Endothelial cell (in vitro differentiated cells): ENCODE measurements at regions not wholly inside any gene's neighbourhood (a gene's known extent, or its start where the extent isn't known, plus 50 kb on each side); places are given as distances from the start of the nearest gene placed in this dataset.

Source experiments
- DNase-seq: peaks from one replicate; pipeline ENCODE4 v3.0.0; 2021; ENCODE audit warnings: low spot score
- H3K27ac Mint-ChIP-seq: one replicate; pipeline ENCODE4 v1.8.0; 2021; ENCODE audit warnings: mixed read lengths, inconsistent platforms; ENCODE audit not compliant: unreplicated experiment
- H3K27me3 Mint-ChIP-seq: one replicate; pipeline ENCODE4 v1.8.0; 2021; ENCODE audit warnings: mild to moderate bottlenecking, moderate library complexity, mixed read lengths, inconsistent platforms; ENCODE audit not compliant: unreplicated experiment
- H3K36me3 Mint-ChIP-seq: one replicate; pipeline ENCODE4 v1.8.0; 2021; ENCODE audit warnings: mild to moderate bottlenecking, low read depth, mixed read lengths, inconsistent platforms; ENCODE audit not compliant: unreplicated experiment
- H3K4me1 Mint-ChIP-seq: one replicate; pipeline ENCODE4 v1.8.0; 2021; ENCODE audit warnings: mild to moderate bottlenecking, mixed read lengths, inconsistent platforms; ENCODE audit not compliant: unreplicated experiment
- H3K4me3 Mint-ChIP-seq: one replicate; pipeline ENCODE4 v1.8.0; 2021; ENCODE audit warnings: mild to moderate bottlenecking, mixed read lengths, inconsistent platforms; ENCODE audit not compliant: unreplicated experiment
- H3K9me3 Mint-ChIP-seq: one replicate; pipeline ENCODE4 v1.8.0; 2021; ENCODE audit warnings: mixed read lengths, inconsistent platforms; ENCODE audit not compliant: unreplicated experiment
- TF ChIP-seq, protein P1 (sequence below): fragments of 200-600 bp; sonication (generic); IDR thresholded peaks from one replicate; pipeline ENCODE4 v1.5.0; 2021; ENCODE audit warnings: antibody characterized with exemption; ENCODE audit not compliant: unreplicated experiment

DNA sequence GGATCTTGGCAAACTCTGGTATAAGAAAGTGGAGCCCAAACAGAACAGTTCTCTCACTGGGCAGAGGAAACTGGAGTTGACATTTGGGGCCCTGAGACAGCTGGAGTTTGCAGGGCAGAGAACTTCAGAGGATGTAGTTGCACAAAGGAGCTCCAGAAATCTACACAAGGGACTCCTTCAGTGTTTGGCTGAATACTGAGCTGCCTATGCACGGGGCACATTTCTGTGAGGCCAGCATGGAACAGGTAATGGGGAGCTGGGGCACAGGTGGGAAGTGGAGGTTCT is 169.3 kb downstream of the ANKRD60 start:
- Mint-ChIP-seq H3K4me3 (no peak overlapping the region), H3K4me1 (peaks cover 29% of the 10 kb centered on the region), H3K36me3 (peaks cover 3% of the 10 kb centered on the region), H3K9me3 (no peaks in the 10 kb centered on the region), H3K27me3 (peaks cover 5% of the 10 kb centered on the region), H3K27ac (no peak overlapping the region)
- TF ChIP-seq, protein P1, sequence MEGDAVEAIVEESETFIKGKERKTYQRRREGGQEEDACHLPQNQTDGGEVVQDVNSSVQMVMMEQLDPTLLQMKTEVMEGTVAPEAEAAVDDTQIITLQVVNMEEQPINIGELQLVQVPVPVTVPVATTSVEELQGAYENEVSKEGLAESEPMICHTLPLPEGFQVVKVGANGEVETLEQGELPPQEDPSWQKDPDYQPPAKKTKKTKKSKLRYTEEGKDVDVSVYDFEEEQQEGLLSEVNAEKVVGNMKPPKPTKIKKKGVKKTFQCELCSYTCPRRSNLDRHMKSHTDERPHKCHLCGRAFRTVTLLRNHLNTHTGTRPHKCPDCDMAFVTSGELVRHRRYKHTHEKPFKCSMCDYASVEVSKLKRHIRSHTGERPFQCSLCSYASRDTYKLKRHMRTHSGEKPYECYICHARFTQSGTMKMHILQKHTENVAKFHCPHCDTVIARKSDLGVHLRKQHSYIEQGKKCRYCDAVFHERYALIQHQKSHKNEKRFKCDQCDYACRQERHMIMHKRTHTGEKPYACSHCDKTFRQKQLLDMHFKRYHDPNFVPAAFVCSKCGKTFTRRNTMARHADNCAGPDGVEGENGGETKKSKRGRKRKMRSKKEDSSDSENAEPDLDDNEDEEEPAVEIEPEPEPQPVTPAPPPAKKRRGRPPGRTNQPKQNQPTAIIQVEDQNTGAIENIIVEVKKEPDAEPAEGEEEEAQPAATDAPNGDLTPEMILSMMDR = no peak
- DNase-seq = no peak

DNA sequence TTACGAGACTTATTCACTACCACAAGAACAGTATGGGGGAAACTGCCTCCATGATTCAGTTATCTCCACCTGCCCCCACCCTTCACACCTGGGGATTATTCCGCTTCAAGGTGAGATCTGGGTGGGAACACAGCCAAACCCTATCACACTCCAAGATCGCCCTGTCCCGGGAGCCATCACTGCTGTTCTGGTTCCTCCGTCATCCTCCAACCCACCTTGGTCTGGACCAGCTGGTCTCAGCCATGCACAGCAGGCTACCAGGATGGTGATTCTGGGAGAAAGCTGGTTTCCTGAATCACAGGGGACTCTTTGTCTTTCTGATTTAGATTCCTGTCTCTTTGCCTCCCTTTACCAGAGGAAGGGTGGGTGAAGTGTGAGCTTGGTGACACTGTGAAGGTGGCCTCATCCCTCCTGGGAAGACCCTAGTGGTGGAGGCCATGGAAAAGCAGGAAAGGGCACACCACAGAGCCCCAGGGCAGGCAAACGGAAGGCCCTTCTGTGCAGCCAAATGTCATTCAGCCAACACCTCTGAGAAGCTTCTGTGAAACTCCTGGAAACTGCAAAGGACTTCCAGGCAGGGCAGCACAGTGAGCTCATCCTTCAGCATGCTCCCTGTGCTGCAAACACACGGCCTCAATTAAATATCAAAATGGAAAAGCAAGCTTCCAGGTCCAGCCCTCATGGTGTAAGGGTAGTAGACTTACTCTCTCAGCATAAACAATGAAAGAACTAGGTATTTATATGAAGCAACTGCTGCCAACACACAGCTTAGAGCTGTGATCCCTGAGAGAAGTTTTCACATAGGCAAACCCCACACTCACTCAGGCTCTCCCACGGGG is 169.8 kb downstream of the ANKRD60 start:
- TF ChIP-seq, protein P1 = no peak
- peaks cover 5% of the 10 kb centered on the region for H3K27me3 Mint-ChIP-seq
- H3K4me1 Mint-ChIP-seq = peaks cover 34% of the 10 kb centered on the region
- H3K27ac Mint-ChIP-seq = no peak overlapping the region
- DNase-seq = no peak
- no peaks in the 10 kb centered on the region for H3K9me3 Mint-ChIP-seq
- peaks cover 3% of the 10 kb centered on the region for H3K36me3 Mint-ChIP-seq
- no peak overlapping the region for H3K4me3 Mint-ChIP-seq

DNA sequence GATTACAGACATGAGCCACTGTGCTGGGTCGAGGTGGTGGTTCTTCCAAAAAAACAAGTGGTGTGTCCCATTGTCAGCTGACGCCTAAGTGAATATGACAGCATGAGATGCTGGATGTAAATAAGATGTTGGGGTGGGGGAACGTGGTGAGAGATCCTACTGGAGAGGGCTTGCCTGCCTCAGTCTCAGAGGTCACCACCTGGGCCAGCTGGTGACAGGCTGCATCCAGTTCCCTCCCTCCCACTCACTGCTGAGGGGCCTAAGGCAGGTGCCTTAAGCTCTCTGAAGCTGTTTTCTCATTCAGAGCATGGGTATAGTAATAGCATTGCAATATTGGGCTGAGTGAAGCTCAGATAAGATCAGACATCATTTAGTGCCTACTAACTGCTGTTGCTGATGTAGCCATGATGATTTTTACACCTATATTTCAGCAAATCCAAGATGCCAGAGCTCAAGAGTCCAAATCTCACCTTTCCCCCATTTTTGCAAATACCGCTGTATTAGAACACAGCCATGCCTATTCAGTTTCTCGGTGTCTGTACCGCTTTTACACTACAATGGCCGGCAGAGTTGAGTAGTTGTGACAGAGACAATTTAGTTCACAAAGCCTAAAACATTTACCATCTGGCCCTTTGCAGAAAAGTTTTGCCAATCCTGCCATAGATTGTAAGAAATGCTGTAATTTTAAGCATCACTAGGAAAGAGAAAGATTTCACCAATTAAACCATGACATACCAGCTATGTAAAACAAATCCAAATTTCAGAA is 171.3 kb downstream of the ANKRD60 start:
- Mint-ChIP-seq H3K9me3 (no peaks in the 10 kb centered on the region), H3K27me3 (peaks cover 5% of the 10 kb centered on the region), H3K36me3 (peaks cover 2% of the 10 kb centered on the region), H3K27ac (no peak overlapping the region), H3K4me1 (peaks cover 35% of the 10 kb centered on the region), H3K4me3 (no peak overlapping the region)
- DNase-seq = no peak
- TF ChIP-seq, protein P1 = no peak

DNA sequence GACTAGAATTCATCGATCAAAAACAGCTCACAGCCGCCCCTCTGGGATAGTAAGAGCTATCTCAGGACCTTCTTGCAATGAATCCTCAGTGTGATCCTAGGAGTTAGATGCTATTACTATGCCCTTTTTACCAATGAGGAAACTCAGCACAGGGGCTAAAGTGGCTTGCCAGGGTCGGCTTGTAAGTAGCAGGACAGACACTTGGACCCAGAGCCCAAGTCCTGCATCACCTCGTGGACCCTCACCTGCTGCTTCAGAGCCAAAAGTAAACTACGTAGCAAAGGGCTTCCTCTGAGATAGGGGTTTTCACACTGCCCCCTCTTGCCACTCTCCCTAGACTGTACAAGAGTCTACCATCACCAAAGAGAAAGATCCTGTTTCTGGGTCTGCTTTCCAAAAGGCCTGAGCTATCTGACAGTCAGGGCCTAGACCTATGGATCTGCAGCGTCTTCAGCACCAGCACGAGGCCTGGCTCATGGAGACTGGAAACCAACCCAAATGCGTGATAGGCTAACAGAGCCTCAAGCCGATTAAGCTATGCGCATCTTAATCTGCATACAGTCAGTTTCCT is 172.3 kb downstream of the ANKRD60 start:
- Mint-ChIP-seq H3K27me3 (peaks cover 5% of the 10 kb centered on the region), H3K27ac (no peak overlapping the region), H3K36me3 (no peaks in the 10 kb centered on the region), H3K9me3 (no peaks in the 10 kb centered on the region), H3K4me3 (no peak overlapping the region), H3K4me1 (peaks cover 35% of the 10 kb centered on the region)
- TF ChIP-seq, protein P1 = no peak
- DNase-seq = no peak
